ENCODE measurements at regions not wholly inside any gene's neighbourhood (a gene's known extent, or its start where the extent isn't known, plus 50 kb on each side); places are given as distances from the start of the nearest gene placed in this dataset.

- TF ChIP-seq POLR2AphosphoS5 (IDR thresholded peaks at IDR 0.05; ENCODE audit: low read depth, low read length) (no peak), REST (IDR thresholded peaks at IDR 0.05; ENCODE audit: insufficient read depth in 1 of 2, low read depth in 2 of 2, low read length in 2 of 2) (no peak), TAF1 (IDR thresholded peaks at IDR 0.05; ENCODE audit: borderline replicate concordance, insufficient read depth, low read length) (no peak)
These were observed 322.1 kb upstream of the AUTS2 start for GRCh38 chr7:69276011-69276729.

Data from PFSK-1 (cell line).